ENCODE measurements at regions not wholly inside any gene's neighbourhood (a gene's known extent, or its start where the extent isn't known, plus 50 kb on each side); places are given as distances from the start of the nearest gene placed in this dataset.

DNA sequence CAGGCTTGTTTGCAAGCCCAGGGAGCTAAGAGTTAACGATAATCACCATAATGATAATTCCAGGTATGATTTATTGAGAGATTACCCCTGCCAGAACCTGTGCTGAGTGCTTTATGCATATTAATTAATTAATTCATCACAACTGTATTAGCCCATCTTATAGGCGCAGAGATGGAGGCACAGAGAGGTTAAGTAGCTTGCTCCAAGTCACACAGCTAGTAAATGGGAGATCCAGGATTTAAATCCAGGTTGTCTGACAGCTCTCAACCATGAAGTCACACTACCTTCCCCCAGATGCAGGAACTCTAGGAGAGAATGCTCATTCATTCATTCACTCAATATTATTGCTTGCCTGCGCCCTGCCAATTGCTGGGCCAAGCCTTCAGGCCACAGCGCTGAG is 84.5 kb downstream of the FAM241B start:
- Histone ChIP-seq H3K9me3 (replicated peaks; ENCODE audit: control insufficient read depth, insufficient read depth, low read depth, low read length) (no peaks in the 10 kb centered on the region), H4K20me1 (replicated peaks; ENCODE audit: control insufficient read depth, insufficient read depth, low read length) (0 out of 2 replicates have a peak, but pooled peaks cover 9% of the 10 kb centered on the region), H3K4me3 (no peak overlapping the region), H3K36me3 (ENCODE audit: control insufficient read depth, insufficient read depth, low read length) (no peaks in the 10 kb centered on the region), H3K79me2 (ENCODE audit: control insufficient read depth, insufficient read depth, low read length) (no peaks in the 10 kb centered on the region), H3K27me3 (ENCODE audit: control insufficient read depth in 2 of 2, insufficient read depth in 2 of 2, low read length in 2 of 2) (peaks cover 3 to 44% of the 10 kb centered on the region in 2 experiments), H3K4me1 (replicated peaks in 1 of 2; ENCODE audit: control insufficient read depth in 2 of 2, insufficient read depth in 2 of 2, low read length in 2 of 2) (no peaks in the 10 kb centered on the region), H3K9ac (ENCODE audit: insufficient read depth in 1 of 2, low read depth in 2 of 2, low read length in 2 of 2) (no peak overlapping the region), H2AFZ (ENCODE audit: low read depth, low read length) (no peak overlapping the region), H3K9me1 (ENCODE audit: control insufficient read depth, insufficient read depth, low read length) (no peaks in the 10 kb centered on the region), H3K4me2 (ENCODE audit: insufficient read depth, low read length) (no peak overlapping the region), H3K27ac (ENCODE audit: extremely low read depth, low read depth, low read length) (no peak overlapping the region)
- FAIRE-seq (no peak), DNase-seq (ENCODE audit: extremely low read depth in 1 of 4, low spot score in 3 of 4) (no peak), ATAC-seq (no peak)
- TF ChIP-seq, protein P1, sequence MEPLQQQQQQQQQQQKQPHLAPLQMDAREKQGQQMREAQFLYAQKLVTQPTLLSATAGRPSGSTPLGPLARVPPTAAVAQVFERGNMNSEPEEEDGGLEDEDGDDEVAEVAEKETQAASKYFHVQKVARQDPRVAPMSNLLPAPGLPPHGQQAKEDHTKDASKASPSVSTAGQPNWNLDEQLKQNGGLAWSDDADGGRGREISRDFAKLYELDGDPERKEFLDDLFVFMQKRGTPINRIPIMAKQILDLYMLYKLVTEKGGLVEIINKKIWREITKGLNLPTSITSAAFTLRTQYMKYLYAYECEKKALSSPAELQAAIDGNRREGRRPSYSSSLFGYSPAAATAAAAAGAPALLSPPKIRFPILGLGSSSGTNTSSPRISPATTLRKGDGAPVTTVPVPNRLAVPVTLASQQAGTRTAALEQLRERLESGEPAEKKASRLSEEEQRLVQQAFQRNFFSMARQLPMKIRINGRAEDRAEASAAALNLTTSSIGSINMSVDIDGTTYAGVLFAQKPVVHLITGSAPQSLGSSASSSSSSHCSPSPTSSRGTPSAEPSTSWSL (CRISPR knock-in tag; IDR thresholded peaks at IDR 0.05; ENCODE audit: borderline replicate concordance) = no peak
- TF ChIP-seq ZFP36 (IDR thresholded peaks at IDR 0.05; ENCODE audit: low read depth, low read length, partially characterized antibody) (peak; percentile 65), RBM25 (IDR thresholded peaks at IDR 0.05; ENCODE audit: low read depth, low read length, severe bottlenecking) (peak; percentile 80), EZH2 (IDR thresholded peaks at IDR 0.05; ENCODE audit: borderline replicate concordance, low read depth, low read length) (no peak), ZNF347 (CRISPR knock-in tag; IDR thresholded peaks at IDR 0.05; ENCODE audit: low read depth) (no peak)
- intact Hi-C loops (cut with micrococcal nuclease) (no loop called here), in situ Hi-C loops (cut with MboI) (no loop called here)
- CTCF ChIA-PET (ENCODE audit: low intra/inter-chr PET ratio) = no interaction called here
- BruUV-seq (replicated peaks) = no TSS peak
- WGBS (ENCODE audit: insufficient coverage, low coverage, missing lambda C conversion rate) = 0% methylated on average over 4 of the region's 4 CpGs
- POLR2A ChIA-PET = interaction anchor here (0.6 to 1.0 kb wide), 3 partner anchors 9 to 183 kb away, joined by 4 to 6 read pairs (median 4); no protein-coding TSS in a partner anchor

Measured in K562 (cell line).